ENCODE measurements at regions not wholly inside any gene's neighbourhood (a gene's known extent, or its start where the extent isn't known, plus 50 kb on each side); places are given as distances from the start of the nearest gene placed in this dataset.
A peak's percentile ranks its signal among the peaks of the same experiment; 100 is the strongest.
"Not testable (repeated sequence)": the region's sequence is repeated elsewhere in the genome, so short reads cannot be mapped to it uniquely, and the experiment has no call there.

GRCh38 chr7:76924756-76925155, 107.4 kb downstream of the SPDYE17 start:
- DNase-seq, result not testable (repeated sequence)

DNA sequence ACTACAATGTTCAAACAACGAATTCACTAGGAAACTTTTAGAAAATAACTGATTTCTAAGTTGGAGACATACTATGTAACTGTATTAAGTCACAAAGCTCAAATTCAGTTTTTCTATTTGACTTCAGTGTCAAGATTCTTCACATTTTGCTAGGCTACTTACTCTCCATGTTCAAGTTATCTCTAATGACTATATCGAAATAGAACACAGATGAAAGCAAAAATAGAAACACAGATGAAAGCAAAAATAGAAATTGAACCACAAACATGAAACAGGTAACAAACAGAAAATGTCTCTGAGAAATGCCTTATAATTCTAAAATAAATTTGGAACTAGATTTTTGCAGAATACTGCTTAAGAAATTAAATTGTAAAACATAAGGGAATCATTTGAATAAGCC, 113.5 kb downstream of the SPDYE17 start:
- not testable (repeated sequence) for DNase-seq

GRCh38 chr7:76914361-76914760, 117.8 kb downstream of the SPDYE17 start:
- not testable (repeated sequence) for DNase-seq

DNA sequence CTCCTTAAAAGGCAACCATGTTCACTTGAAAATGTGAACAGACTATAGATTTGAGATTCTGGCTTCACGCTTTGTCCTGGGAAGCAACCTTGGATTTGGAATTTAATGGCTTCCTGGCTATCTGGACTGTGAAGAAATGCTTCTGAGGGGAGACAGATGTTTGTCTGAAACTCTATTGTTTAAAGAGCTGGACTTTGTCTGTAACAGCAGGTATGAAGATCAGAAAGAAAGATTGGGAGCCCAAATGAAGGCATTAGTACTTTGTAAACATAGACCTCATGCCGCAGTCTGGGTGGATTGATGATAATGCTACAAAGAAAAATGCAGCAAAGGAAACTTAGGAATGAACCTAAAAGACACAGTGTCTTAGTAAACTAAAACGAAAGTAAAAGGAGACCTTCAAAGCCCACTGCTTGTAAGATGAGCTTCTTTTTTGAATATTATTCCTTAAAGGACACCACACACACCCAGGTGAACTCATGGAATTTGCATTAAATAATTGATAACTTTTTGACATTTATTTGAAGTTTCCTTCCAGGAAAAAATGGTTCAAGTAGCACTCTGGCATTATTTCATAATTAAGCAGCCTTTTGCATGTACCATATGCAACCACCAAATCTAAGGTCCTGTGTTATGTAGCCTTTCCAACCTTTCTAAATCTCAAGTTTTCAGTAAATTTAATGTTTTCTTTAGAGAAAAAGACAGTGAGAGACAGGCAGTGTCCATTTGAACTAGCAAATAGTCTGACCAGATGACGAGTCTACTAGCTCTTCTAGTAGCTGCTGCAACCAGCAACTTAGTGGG, 119.9 kb downstream of the SPDYE17 start:
- DNase-seq, result peak in 2 of 6 experiments; percentile 1 to 16

DNA sequence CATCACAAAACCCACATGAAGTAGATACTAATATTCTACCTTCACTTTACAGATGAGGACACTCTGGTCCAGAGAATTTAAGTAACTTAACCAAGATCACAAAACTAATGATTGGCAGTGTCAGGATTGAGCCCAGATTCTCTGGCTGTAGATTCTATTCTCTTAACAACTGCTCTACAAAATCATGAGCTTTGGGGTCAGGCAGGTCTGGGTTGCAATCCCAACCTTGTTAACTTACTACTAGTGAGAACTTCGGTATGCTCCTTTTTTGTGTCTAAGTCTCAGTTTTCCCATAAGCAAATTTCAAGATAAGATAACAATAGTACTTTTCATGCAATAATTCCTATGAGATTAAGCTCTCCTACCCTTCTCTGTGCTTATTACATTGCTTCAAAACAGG, 127.5 kb downstream of the SPDYE17 start:
- DNase-seq, result not testable (repeated sequence)

GRCh38 chr7:76901944-76902710, 130.0 kb downstream of the SPDYE17 start:
- not testable (repeated sequence) for DNase-seq

DNA sequence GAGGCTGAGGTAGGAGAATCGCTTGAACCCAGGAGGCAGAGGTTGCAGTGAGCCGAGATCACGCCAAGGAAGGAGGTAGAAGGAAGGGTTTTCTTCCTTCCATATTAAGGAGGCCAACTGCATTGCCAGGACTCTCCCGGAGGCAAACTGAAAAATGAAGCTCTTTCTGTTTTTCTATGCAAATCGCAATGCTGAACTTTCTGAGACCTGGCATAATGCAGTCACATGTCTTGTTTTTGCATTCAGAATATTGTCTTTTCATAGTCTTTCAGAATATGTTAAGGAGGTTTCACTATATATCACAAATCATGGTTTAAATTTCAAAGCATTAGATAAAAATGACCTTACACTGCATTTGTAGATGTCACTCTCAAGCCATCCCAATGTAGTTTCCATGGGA, 133.4 kb downstream of the SPDYE17 start:
- DNase-seq, result not testable (repeated sequence)

DNA sequence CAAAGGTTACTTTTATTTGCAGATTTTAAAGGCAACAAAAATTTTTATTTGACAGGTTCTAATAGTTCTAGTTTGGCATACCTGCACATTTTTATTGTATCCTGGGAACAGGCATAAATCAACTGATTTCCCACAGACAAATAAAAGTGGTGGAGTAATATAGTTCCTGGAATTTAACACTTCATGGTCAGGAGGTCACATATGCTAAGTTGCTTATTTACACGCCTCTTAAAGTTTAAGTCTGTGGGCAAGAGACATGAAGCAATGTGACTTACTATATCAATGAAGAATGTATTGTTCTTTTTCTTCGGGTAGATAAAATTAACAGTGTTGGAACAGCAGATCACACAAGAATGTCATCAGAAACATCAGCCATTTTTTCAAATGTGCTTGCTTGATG, 135.2 kb downstream of the SPDYE17 start:
- DNase-seq, result not testable (repeated sequence)

- DNase-seq, result not testable (repeated sequence)
Measured at GRCh38 chr7:76895696-76896095, 136.5 kb downstream of the SPDYE17 start.

GRCh38 chr7:76891771-76892170, 140.4 kb downstream of the SPDYE17 start:
- DNase-seq, result not testable (repeated sequence)

- not testable (repeated sequence) for DNase-seq
Measured at GRCh38 chr7:76879733-76880288, 152.3 kb downstream of the SPDYE17 start.

DNA sequence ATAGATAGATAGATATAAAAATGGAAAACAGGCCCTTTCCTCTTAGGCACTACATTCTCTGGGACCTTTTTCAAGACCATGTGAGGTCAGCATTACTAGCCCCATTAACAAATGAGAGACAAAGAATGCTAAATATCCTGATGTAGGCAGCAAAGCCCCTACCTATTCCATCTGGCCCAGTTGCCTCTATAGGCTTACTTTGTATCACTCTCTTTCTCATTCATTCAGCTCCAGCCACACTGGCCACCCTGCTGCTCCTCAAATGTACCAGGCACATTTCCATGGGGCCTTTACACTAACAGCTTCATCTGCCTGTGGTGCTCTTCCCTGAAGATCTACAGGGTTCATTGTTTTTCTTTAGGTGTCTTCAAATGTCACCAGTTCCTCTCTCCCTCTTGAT, 156.4 kb downstream of the SPDYE17 start:
- not testable (repeated sequence) for DNase-seq

GRCh38 chr7:76870504-76870808, 161.7 kb downstream of the SPDYE17 start:
- DNase-seq, result not testable (repeated sequence)

- DNase-seq, result not testable (repeated sequence)
Measured at GRCh38 chr7:76867364-76867889, 164.7 kb downstream of the SPDYE17 start.

DNA sequence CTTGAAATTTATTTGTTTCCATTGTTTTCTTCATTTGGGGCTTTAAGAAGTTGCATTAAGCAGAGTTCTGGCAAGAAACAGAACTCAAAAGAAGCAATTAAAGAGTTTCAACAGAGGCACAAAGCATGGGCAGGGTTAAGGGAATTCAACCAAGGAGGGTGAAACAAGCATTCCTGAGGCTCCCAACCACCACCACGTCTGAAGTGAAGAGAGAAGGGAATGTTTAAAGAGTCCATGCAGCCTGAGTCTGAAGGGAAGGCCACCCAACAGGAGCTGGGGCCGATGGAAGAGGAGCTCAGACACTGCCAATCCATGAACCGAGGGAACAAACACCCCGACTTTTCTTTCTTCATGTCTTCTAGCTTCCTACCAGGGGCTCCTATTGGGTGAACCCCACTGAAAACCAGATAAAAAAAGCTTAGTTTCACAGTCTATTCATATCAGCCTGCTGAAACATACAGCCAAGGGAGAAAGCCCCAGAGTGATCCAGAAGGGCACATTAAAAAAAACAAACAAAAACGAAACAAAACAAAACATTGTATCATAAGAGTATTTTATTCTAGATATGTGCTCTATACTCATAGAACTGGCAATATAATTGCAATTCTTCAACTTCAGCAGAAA, 168.9 kb downstream of the SPDYE17 start:
- not testable (repeated sequence) for DNase-seq

DNA sequence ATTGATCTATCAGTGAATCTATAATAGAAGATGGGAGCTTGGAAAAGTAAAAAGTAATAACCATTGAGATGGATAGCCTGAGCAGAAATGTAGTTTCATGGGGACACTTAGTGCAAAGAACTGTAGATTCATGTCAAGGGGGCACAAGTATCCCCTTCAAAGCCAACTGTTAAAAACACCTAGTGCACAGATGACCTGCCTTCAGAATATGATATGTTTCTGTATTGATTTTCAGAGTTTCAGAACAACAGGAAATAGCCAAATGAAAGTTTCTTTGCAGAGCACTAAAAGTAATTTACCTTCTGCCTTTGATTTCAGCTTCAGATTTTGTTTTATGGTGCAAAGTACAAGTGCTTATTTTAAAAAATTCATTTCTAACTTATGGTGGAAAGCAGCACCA, 169.9 kb downstream of the SPDYE17 start:
- not testable (repeated sequence) for DNase-seq

- not testable (repeated sequence) for DNase-seq
Measured at GRCh38 chr7:76859933-76860332, 172.2 kb downstream of the SPDYE17 start.

DNA sequence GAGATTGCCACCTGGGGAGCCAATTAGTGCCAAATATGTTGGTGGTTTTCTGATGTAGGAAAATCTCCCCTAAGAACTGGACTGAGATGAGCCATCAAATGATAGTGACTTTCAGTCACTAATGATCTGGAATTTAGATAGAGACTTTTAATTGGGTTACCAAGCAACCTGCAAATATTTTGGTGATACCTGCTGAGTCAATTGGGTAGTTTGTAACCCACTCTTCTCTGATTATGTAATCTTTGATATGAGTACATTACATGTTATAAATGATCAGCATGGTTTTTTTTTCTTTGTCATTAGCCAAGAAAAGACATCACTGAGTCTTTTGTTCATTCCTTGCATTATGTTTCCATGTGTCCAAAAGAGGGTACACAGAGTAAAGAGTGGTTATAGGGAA, 177.5 kb downstream of the SPDYE17 start:
- DNase-seq, result not testable (repeated sequence)

GRCh38 chr7:76852787-76853584, 179.2 kb downstream of the SPDYE17 start:
- DNase-seq, result not testable (repeated sequence)

GRCh38 chr7:76852362-76852761, 179.8 kb downstream of the SPDYE17 start:
- not testable (repeated sequence) for DNase-seq

- DNase-seq, result not testable (repeated sequence)
Measured at GRCh38 chr7:76851617-76852016, 180.5 kb downstream of the SPDYE17 start.
